HEK293 (cell line): ENCODE measurements at regions not wholly inside any gene's neighbourhood (a gene's known extent, or its start where the extent isn't known, plus 50 kb on each side); places are given as distances from the start of the nearest gene placed in this dataset.

ENCODE experiments used
- CTCF ChIA-PET: fragments of 350-600 bp; formaldehyde crosslinking; extraction: SDS; loops from one replicate; lab custom pipeline; 2021; ENCODE audit warnings: antibody characterized with exemption; lab: Yijun Ruan, JAX
- POLR2A ChIA-PET: fragments of 300-600 bp; formaldehyde crosslinking; extraction: SDS; loops from one replicate; lab custom pipeline; 2020; ENCODE audit warnings: antibody characterized with exemption, inconsistent platforms; lab: Yijun Ruan, JAX
- H3K27ac ChIP-seq: fragments of 200-500 bp; sonication (Bioruptor generic); 2 replicates; pipeline ENCODE4 v1.5.1; 2014; ENCODE audit warnings: low read depth, low read length, control low read depth, inconsistent platforms; ENCODE audit errors: extremely low read depth
- H3K36me3 ChIP-seq, 2 experiments: fragments of 200-500 bp in 1 of 2; sonication (Bioruptor generic) in 1 of 2; 1 replicate in 1 of 2; 2 replicates in 1 of 2; pipeline ENCODE4 v1.5.1; 2014 to 2017; ENCODE audit warnings: inconsistent platforms in 2 of 2, low read length in 2 of 2; ENCODE audit not compliant: control insufficient read depth in 2 of 2, insufficient read depth in 1 of 2
- H3K4me1 ChIP-seq: fragments of 200-500 bp; sonication (Bioruptor generic); 2 replicates; pipeline ENCODE4 v1.5.1; 2014; ENCODE audit warnings: mild to moderate bottlenecking, low read length, inconsistent platforms; ENCODE audit not compliant: control insufficient read depth, insufficient read depth
- H3K4me3 ChIP-seq: 2 replicates; pipeline ENCODE4 v1.5.1; 2011; ENCODE audit warnings: low read depth, mild to moderate bottlenecking, control low read depth, low read length, moderate library complexity
- H3K9me3 ChIP-seq: fragments of 200-500 bp; sonication (Bioruptor generic); 2 replicates; pipeline ENCODE4 v1.5.1; 2014; ENCODE audit warnings: low read depth, low read length, inconsistent platforms; ENCODE audit not compliant: control insufficient read depth, insufficient read depth
- AEBP2 ChIP-seq: fragments of 450-650 bp; formaldehyde crosslinking; IDR thresholded peaks from 2 replicates; pipeline ENCODE4 v1.5.1; 2016; ENCODE audit warnings: missing biosample characterization, missing genetic modification characterization, borderline replicate concordance
- CTCF ChIP-seq: fragments of 450-650 bp; formaldehyde crosslinking; IDR thresholded peaks from 2 replicates; pipeline ENCODE4 v1.5.1; 2016; ENCODE audit warnings: missing biosample characterization, missing genetic modification characterization
- GLIS2 ChIP-seq: fragments of 450-650 bp; formaldehyde crosslinking; IDR thresholded peaks from 2 replicates; pipeline ENCODE4 v1.5.1; 2016; ENCODE audit warnings: missing biosample characterization, missing genetic modification characterization
- ZBTB10 ChIP-seq: fragments of 450-650 bp; formaldehyde crosslinking; IDR thresholded peaks from 2 replicates; pipeline ENCODE4 v1.5.1; 2016; ENCODE audit warnings: missing biosample characterization, missing genetic modification characterization
- ZBTB20 ChIP-seq: fragments of 450-650 bp; formaldehyde crosslinking; IDR thresholded peaks from 2 replicates; pipeline ENCODE4 v1.5.1; 2016; ENCODE audit warnings: missing biosample characterization, missing genetic modification characterization
- ZBTB8A ChIP-seq: fragments of 450-650 bp; formaldehyde crosslinking; IDR thresholded peaks from 2 replicates; pipeline ENCODE4 v1.5.1; 2016; ENCODE audit warnings: missing biosample characterization, missing genetic modification characterization
- ZNF16 ChIP-seq: fragments of 450-650 bp; formaldehyde crosslinking; IDR thresholded peaks from 2 replicates; pipeline ENCODE4 v1.5.1; 2016; ENCODE audit warnings: low read depth, missing biosample characterization, missing genetic modification characterization
- ZNF169 ChIP-seq: fragments of 450-650 bp; formaldehyde crosslinking; IDR thresholded peaks from 2 replicates; pipeline ENCODE4 v1.5.1; 2016; ENCODE audit warnings: missing biosample characterization, missing genetic modification characterization
- ZNF23 ChIP-seq: fragments of 450-650 bp; formaldehyde crosslinking; IDR thresholded peaks from 2 replicates; pipeline ENCODE4 v1.5.1; 2016; ENCODE audit warnings: missing biosample characterization, missing genetic modification characterization, borderline replicate concordance
- ZNF239 ChIP-seq: fragments of 450-650 bp; formaldehyde crosslinking; IDR thresholded peaks from 2 replicates; pipeline ENCODE4 v1.5.1; 2016; ENCODE audit warnings: missing biosample characterization, missing genetic modification characterization
- ZNF280C ChIP-seq: fragments of 450-650 bp; formaldehyde crosslinking; IDR thresholded peaks from 2 replicates; pipeline ENCODE4 v1.5.1; 2016; ENCODE audit warnings: missing biosample characterization, missing genetic modification characterization
- ZNF426 ChIP-seq: fragments of 450-650 bp; formaldehyde crosslinking; IDR thresholded peaks from 2 replicates; pipeline ENCODE4 v1.5.1; 2017; ENCODE audit warnings: missing biosample characterization, missing genetic modification characterization, mild to moderate bottlenecking, inconsistent platforms, moderate library complexity
- ZNF548 ChIP-seq: fragments of 450-650 bp; formaldehyde crosslinking; IDR thresholded peaks from 2 replicates; pipeline ENCODE4 v1.5.1; 2016; ENCODE audit warnings: missing biosample characterization, missing genetic modification characterization
- ZNF555 ChIP-seq: fragments of 450-650 bp; formaldehyde crosslinking; conservative IDR thresholded peaks from 2 replicates; pipeline ENCODE4 v1.5.1; 2017; ENCODE audit warnings: missing biosample characterization, mild to moderate bottlenecking, missing genetic modification characterization, inconsistent platforms
- ZNF624 ChIP-seq: fragments of 450-650 bp; formaldehyde crosslinking; IDR thresholded peaks from 2 replicates; pipeline ENCODE4 v1.5.1; 2017; ENCODE audit warnings: missing biosample characterization, missing genetic modification characterization
- ZNF639 ChIP-seq: fragments of 450-650 bp; formaldehyde crosslinking; IDR thresholded peaks from 2 replicates; pipeline ENCODE4 v1.5.1; 2016; ENCODE audit warnings: missing biosample characterization, missing genetic modification characterization
- ZNF664 ChIP-seq: fragments of 450-650 bp; formaldehyde crosslinking; IDR thresholded peaks from 2 replicates; pipeline ENCODE4 v1.5.1; 2016; ENCODE audit warnings: missing biosample characterization, missing genetic modification characterization
- ZNF701 ChIP-seq: fragments of 450-650 bp; formaldehyde crosslinking; IDR thresholded peaks from 2 replicates; pipeline ENCODE4 v1.5.1; 2016; ENCODE audit warnings: missing biosample characterization, missing genetic modification characterization
- ZSCAN30 ChIP-seq: fragments of 450-650 bp; IDR thresholded peaks from 2 replicates; pipeline ENCODE4 v1.5.1; 2018; ENCODE audit warnings: missing biosample characterization, mild to moderate bottlenecking, missing genetic modification characterization, moderate library complexity
- TF ChIP-seq, protein P1 (sequence below): fragments of 450-650 bp; formaldehyde crosslinking; IDR thresholded peaks from 2 replicates; pipeline ENCODE4 v1.5.1; 2016; ENCODE audit warnings: missing biosample characterization, missing genetic modification characterization
- TF ChIP-seq, protein P2 (sequence below): fragments of 450-650 bp; formaldehyde crosslinking; IDR thresholded peaks from 2 replicates; pipeline ENCODE4 v1.5.1; 2016; ENCODE audit warnings: missing biosample characterization, missing genetic modification characterization

- no peak overlapping the region for H3K27ac ChIP-seq
- no peak for TF ChIP-seq ZNF16 (tag by site-specific recombination)
- TF ChIP-seq ZNF23 (tag by site-specific recombination): no peak
- no peak for TF ChIP-seq ZNF239 (tag by site-specific recombination)
- TF ChIP-seq GLIS2 (tag by site-specific recombination): no peak
- no peak for TF ChIP-seq ZNF548 (tag by site-specific recombination)
- TF ChIP-seq ZNF169 (tag by site-specific recombination): no peak
- no peak for TF ChIP-seq ZBTB8A (tag by site-specific recombination)
- TF ChIP-seq ZNF664 (tag by site-specific recombination): no peak
- TF ChIP-seq, protein P1, sequence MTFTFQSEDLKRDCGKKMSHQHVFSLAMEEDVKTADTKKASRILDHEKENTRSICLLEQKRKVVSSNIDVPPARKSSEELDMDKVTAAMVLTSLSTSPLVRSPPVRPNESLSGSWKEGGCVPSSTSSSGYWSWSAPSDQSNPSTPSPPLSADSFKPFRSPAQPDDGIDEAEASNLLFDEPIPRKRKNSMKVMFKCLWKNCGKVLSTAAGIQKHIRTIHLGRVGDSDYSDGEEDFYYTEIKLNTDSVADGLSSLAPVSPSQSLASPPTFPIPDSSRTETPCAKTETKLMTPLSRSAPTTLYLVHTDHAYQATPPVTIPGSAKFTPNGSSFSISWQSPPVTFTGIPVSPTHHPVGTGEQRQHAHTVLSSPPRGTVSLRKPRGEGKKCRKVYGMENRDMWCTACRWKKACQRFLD (tag by site-specific recombination): no peak
- no peak for TF ChIP-seq ZNF555 (tag by site-specific recombination)
- TF ChIP-seq ZNF701 (tag by site-specific recombination): no peak
- TF ChIP-seq, protein P2, sequence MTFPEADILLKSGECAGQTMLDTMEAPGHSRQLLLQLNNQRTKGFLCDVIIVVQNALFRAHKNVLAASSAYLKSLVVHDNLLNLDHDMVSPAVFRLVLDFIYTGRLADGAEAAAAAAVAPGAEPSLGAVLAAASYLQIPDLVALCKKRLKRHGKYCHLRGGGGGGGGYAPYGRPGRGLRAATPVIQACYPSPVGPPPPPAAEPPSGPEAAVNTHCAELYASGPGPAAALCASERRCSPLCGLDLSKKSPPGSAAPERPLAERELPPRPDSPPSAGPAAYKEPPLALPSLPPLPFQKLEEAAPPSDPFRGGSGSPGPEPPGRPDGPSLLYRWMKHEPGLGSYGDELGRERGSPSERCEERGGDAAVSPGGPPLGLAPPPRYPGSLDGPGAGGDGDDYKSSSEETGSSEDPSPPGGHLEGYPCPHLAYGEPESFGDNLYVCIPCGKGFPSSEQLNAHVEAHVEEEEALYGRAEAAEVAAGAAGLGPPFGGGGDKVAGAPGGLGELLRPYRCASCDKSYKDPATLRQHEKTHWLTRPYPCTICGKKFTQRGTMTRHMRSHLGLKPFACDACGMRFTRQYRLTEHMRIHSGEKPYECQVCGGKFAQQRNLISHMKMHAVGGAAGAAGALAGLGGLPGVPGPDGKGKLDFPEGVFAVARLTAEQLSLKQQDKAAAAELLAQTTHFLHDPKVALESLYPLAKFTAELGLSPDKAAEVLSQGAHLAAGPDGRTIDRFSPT (tag by site-specific recombination): no peak
- TF ChIP-seq ZNF280C (tag by site-specific recombination): no peak
- TF ChIP-seq CTCF (tag by site-specific recombination): no peak
- H3K4me1 ChIP-seq: no peaks in the 10 kb centered on the region
- H3K9me3 ChIP-seq: no peaks in the 10 kb centered on the region
- CTCF ChIA-PET: no interaction called here
- H3K4me3 ChIP-seq: no peak overlapping the region
- no peaks in the 10 kb centered on the region for H3K36me3 ChIP-seq
- POLR2A ChIA-PET: interaction anchor here (0.6 kb wide), 1 partner anchor 103 kb away, joined by 8 read pairs; no protein-coding TSS in a partner anchor
These were observed 91.9 kb upstream of the RESF1 start for GRCh38 chr12:31867292-31867691.

GRCh38 chr12:31866523-31866922, 92.7 kb upstream of the RESF1 start:
- no peak overlapping the region for H3K27ac ChIP-seq
- no peaks in the 10 kb centered on the region for H3K4me1 ChIP-seq
- no peak for TF ChIP-seq ZNF639 (tag by site-specific recombination)
- no peak for TF ChIP-seq ZBTB10 (tag by site-specific recombination)
- TF ChIP-seq ZSCAN30 (tag by site-specific recombination): no peak
- no peak for TF ChIP-seq AEBP2 (tag by site-specific recombination)
- no peak for TF ChIP-seq ZBTB20 (tag by site-specific recombination)
- TF ChIP-seq ZNF624: no peak
- no peak for TF ChIP-seq ZNF426 (tag by site-specific recombination)
- ChIA-PET POLR2A (no interaction called here), CTCF (no interaction called here)
- no peak overlapping the region for H3K4me3 ChIP-seq
- no peaks in the 10 kb centered on the region for H3K9me3 ChIP-seq
- no peaks in the 10 kb centered on the region for H3K36me3 ChIP-seq
